Right ventricle myocardium superior (tissue), 1 donor: ENCODE measurements at regions not wholly inside any gene's neighbourhood (a gene's known extent, or its start where the extent isn't known, plus 50 kb on each side); places are given as distances from the start of the nearest gene placed in this dataset.
"Not testable (repeated sequence)": the region's sequence is repeated elsewhere in the genome, so short reads cannot be mapped to it uniquely, and the experiment has no call there.

ENCODE experiments used
- ATAC-seq: fragments of 200-7000 bp; cut with Tn5 transposase; one replicate; pipeline ENCODE4 v1.9.1; 2020; ENCODE audit warnings: mild to moderate bottlenecking; ENCODE audit not compliant: poor library complexity
- DNase-seq: peaks from one replicate; pipeline ENCODE4 v3.0.0-alpha.2; 2020
- intact Hi-C: fragments of 100-400 bp; cut with DNase I; formaldehyde crosslinking; loops from one replicate; pipeline ENCODE4 v1.11.2; 2022
- donor health status: DM: no; HTN: yes; CAD: no; lungs with severe emphysema.

GRCh38 chr2:122273785-122274419, 518.5 kb downstream of the TSN start:
- DNase-seq (no peak), ATAC-seq (no peak)
- intact Hi-C loops: no loop called here

- intact Hi-C loops: no loop called here
- ATAC-seq: no peak
- no peak for DNase-seq
Measured at GRCh38 chr2:122277956-122278355, 522.5 kb downstream of the TSN start.

DNA sequence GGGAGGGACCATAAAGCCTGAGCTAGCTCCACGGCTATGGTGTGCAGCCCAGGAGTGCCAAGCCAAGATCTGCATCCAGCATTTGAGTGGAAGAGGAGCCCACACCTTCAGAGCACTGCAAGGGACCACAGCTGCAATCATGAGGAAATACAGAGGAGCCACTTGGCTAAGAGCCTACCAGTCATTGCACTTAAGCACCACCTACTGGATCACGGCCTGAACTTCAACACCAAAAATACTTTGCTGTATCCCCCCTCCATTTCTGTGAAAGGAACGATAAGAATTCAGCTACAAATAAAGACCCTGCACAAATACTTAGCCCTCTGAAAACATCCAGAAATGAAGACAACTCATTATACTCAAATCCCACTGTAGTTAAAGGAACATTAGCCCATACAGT, 545.3 kb downstream of the TSN start:
- ATAC-seq (no peak), DNase-seq (no peak)
- intact Hi-C loops: no loop called here

GRCh38 chr2:122307763-122308162, 552.3 kb downstream of the TSN start:
- intact Hi-C loops: no loop called here
- DNase-seq (no peak), ATAC-seq (no peak)

- intact Hi-C loops: no loop called here
- no peak for DNase-seq
- ATAC-seq: no peak
Measured at GRCh38 chr2:122315306-122315705, 559.9 kb downstream of the TSN start.

DNA sequence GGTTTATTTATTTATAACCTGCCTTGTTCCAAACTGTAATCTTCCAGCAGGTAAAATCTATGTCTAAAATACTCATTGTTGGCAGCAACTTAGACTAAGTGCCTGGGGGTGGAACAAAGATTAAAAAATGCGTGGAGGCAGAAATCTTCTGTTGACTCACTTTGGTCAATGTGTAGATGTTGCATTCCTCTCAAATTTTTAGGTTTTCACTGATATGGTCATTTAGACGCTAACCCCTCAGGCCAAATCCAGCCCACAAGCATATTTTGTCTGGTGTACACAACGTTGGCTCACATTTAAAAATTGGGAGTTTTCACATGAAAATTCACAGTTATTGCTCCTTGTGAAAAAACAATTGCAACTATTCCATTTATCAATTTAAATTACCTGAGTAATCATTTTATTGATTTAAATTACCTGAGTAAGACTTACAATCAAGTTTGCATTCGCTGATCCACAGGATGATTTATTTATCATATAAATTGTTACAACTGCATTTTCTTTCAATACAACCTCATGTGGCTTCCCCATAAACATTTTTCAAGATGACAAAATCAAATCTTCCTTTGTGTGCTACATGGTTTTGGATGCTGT, 564.2 kb downstream of the TSN start:
- intact Hi-C loops: no loop called here
- DNase-seq: no peak
- no peak for ATAC-seq

GRCh38 chr2:122322815-122323214, 567.4 kb downstream of the TSN start:
- ATAC-seq (no peak), DNase-seq (no peak)
- intact Hi-C loops: no loop called here

DNA sequence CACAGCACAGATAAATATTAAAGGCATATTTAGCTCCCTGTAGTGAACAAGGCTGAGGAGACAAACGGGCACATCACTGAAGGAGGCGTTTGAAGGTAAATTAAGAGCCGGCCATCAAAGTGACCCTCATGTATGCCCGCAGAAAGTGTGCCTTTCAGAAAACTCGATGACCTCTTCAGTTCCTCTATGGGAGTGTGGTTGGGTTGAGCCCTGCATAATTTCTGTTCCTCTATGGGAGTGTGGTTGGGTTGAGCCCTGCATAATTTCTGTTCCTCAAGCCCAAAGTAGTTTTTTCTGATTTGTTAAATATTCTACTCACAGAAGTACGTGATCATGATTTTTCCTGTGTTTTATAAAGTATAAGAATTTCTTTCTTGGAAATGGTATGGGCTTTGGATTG, 568.5 kb downstream of the TSN start:
- intact Hi-C loops: no loop called here
- no peak for DNase-seq
- ATAC-seq: no peak

DNA sequence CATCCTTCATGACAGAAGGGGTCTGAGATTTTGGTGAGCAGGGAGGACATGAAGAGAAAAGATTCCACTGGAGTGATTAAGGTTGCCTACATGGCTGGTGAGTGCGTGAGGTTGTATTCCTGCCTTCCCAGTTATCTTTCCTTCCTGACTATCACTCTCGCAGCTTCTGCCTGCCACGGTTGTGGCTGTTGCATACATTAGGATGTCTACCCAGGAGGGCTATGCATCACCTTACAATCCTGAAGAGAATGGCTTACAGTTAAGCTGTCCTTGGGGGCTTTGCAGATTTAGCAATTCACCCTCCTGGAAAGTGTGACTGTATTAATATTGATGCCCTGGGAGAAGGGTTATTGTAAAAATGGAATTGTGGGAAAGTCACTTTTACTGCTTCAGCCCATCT, 571.0 kb downstream of the TSN start:
- DNase-seq (no peak), ATAC-seq (no peak)
- intact Hi-C loops: no loop called here

DNA sequence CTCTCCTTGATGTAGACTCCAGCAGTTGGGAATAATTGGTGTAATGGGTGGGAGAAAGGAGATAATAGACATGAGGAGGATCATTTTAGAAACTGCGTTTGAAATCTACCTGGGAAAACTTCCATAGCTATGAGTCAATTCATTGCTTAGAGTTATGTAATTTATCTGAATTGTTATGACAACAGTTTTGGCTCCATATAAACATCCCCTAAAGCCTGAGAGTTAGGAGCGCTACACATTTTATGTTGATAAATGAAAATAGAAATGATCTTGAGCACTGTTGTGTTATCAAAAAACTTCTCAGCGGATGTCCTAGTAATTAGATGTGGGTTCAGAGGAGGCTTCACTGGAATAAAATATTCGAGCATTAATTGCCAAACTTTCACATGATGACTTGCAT, 573.4 kb downstream of the TSN start:
- no peak for DNase-seq
- ATAC-seq: no peak
- intact Hi-C loops: no loop called here

- intact Hi-C loops: no loop called here
- DNase-seq: no peak
- no peak for ATAC-seq
Measured at GRCh38 chr2:122329278-122329677, 573.8 kb downstream of the TSN start.

GRCh38 chr2:122333932-122334331, 578.5 kb downstream of the TSN start:
- ATAC-seq: no peak
- intact Hi-C loops: no loop called here

DNA sequence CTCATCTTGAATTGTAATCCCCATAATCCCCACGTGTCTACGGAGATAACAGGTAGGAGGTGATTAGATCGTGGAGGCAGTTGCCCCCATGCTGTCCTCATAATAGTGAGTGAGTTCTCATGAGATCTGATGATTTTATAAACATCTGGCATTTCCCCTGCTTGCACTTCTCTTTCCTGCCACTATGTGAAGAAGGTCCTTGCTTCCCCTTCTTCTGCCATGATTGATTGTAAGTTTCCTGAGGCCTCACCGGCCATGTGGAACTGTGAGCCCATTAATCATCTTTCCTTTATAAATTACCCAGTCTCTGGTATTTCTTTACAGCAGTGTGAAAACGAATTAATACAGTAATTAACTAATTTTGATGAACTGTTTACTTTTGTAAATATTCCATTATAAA, 582.5 kb downstream of the TSN start:
- ATAC-seq (no peak), DNase-seq (no peak)
- intact Hi-C loops: no loop called here

More at GRCh38 chr2:122333932-122334331, 578.5 kb downstream of the TSN start:
- DNase-seq: no peak

DNA sequence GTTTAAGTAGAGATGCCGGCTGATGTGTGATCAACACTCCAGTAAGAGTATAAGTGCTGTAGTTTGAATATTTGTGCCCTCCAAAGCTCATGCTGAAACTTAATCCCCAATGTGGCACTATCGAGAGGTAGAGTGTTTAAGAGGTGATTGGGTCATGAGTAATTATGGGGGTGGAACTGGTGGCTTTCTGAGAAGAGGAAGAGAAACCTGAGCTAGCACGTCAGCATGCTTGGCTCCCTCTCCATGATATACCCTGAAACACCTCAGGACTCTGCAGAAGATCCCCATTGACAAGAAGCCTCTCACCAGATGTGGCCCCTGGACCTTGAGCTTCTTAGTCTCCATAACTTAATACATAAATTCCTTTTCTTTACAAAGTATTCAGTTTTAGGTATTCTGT, 584.8 kb downstream of the TSN start:
- ATAC-seq: no peak
- intact Hi-C loops: no loop called here

DNA sequence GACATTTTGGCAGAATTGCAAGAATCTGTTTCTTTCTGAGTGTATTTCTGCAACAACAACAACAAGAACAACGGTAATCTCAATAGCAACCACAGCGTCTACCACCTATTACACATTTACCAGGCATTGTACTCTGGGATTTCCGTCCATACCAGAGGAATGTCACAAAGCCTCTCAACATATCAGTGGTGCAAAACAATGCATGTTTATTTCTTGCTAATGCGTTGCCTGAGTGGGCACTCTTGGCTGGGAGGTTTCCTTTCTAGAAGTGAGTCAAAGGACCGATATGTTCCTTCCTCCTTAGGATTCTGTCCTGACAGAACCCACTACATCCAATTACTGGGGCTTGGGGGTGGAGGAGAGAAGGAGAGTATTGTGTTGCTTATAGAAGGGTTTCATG, 585.6 kb downstream of the TSN start:
- DNase-seq (no peak), ATAC-seq (no peak)
- intact Hi-C loops: no loop called here

More for the DNA sequence above, 584.8 kb downstream of the TSN start:
- no peak for DNase-seq

GRCh38 chr2:122352151-122352550, 596.7 kb downstream of the TSN start:
- intact Hi-C loops, ATAC-seq, DNase-seq: not testable (repeated sequence)

GRCh38 chr2:122357998-122358397, 602.5 kb downstream of the TSN start:
- DNase-seq (no peak), ATAC-seq (no peak)
- intact Hi-C loops: no loop called here

GRCh38 chr2:122358729-122359128, 603.3 kb downstream of the TSN start:
- DNase-seq: no peak
- intact Hi-C loops: no loop called here
- ATAC-seq: no peak

DNA sequence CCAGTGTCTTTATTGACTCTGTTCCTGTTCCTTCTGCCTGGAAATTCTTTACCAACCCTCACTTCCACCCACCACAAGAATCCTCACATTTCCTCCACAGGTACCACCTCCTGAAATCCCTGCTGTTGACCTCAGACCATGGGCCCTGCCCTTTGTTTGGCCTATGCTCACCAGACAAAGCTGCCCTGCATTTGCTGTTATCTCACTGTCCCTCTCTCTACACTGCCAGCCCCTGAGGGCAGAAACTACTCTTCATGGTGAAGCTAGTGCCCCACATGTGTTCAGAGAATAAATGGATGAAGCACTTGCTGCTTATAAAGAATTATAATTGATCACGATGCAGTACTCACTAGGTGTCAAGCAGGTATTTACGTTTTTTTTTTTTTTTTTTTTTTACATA, 608.4 kb downstream of the TSN start:
- no peak for ATAC-seq
- intact Hi-C loops: no loop called here
- DNase-seq: no peak

- ATAC-seq: no peak
- no peak for DNase-seq
- intact Hi-C loops: no loop called here
Measured at GRCh38 chr2:122366427-122366826, 611.0 kb downstream of the TSN start.
